ENCODE measurements at regions not wholly inside any gene's neighbourhood (a gene's known extent, or its start where the extent isn't known, plus 50 kb on each side); places are given as distances from the start of the nearest gene placed in this dataset.

DNA sequence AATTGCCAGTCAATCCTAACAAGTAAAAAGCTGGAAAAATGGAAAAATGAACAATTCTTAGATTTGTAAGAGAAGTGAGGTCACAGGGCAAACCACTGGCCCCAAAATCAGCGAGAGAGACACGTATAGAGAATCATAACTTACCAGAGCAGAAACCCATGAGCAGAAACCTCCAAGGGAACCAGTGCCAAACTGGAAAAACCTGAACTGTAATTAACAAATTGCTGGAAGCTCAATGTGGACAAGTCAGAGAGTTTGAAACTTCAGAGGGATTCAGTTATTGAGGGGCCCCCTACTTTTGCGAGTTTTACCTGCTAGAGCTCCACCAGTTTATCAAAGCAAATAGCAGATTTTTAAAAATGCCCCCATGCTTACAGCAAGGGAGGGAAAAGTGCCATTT is 119.0 kb downstream of the C7orf25 start:
- TF ChIP-seq, protein P1, sequence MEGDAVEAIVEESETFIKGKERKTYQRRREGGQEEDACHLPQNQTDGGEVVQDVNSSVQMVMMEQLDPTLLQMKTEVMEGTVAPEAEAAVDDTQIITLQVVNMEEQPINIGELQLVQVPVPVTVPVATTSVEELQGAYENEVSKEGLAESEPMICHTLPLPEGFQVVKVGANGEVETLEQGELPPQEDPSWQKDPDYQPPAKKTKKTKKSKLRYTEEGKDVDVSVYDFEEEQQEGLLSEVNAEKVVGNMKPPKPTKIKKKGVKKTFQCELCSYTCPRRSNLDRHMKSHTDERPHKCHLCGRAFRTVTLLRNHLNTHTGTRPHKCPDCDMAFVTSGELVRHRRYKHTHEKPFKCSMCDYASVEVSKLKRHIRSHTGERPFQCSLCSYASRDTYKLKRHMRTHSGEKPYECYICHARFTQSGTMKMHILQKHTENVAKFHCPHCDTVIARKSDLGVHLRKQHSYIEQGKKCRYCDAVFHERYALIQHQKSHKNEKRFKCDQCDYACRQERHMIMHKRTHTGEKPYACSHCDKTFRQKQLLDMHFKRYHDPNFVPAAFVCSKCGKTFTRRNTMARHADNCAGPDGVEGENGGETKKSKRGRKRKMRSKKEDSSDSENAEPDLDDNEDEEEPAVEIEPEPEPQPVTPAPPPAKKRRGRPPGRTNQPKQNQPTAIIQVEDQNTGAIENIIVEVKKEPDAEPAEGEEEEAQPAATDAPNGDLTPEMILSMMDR (IDR thresholded peaks at IDR 0.05; ENCODE audit: insufficient read depth, low read depth, low read length) = no peak
- no peak for TF ChIP-seq EZH2 (IDR thresholded peaks at IDR 0.05; ENCODE audit: insufficient read depth, low read length)

Data from astrocyte (in vitro differentiated cells and primary cell).